ENCODE measurements at regions not wholly inside any gene's neighbourhood (a gene's known extent, or its start where the extent isn't known, plus 50 kb on each side); places are given as distances from the start of the nearest gene placed in this dataset.

DNA sequence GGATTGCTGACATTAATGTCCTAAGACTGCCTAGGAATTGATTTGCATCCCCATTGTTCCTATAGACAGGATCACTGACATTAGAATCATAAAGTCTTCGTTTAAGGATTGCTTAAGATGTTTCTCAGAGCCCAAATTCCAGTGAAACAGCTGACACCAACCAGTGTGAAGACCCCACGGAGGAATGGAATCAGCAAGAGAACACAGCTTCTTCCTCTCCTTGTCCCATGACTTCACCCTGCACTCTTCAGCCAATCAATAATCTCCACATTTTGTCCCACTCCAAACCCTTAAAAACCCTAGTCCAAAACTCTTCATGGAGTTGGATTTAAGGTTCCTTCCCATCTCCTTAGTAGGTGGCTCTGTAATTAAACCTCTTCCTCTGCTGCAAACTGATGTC, 157.0 kb upstream of the NDUFV2 start:
- DNase-seq, result no peak

DNA sequence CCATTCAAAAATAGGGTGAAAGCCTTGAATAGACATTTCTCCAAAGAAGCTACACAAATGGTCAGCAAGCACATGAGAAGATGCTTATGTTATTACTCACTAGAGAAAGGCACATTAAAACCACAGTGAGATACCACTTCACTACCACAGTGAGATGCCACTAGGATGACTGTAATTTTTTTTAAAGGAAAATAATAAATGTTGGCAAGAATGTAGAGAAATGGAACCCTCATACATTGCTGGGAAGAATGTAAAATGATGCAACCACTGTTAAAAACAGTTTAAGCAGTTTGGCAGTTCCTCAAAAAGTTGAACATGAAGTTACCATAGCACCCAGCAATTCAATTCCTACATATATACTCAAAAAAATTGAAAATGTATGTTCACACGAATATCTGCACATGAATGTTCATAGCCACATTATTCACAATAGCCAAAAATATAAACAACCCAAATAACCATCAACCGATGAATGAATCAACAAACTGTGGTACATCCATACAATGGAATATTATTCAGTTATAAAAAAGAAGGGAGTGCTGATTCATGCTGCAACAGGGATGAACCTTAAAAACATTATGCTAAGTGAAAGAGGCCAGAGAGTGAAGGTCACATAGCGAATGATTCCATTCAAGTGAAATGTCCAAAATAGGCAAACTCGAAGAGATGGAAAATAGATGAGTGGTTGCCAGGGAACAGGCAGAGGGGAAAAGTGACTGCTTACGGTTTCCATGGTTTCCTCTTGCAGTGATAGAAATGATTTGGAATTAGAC, 156.2 kb upstream of the NDUFV2 start:
- no peak for DNase-seq

DNA sequence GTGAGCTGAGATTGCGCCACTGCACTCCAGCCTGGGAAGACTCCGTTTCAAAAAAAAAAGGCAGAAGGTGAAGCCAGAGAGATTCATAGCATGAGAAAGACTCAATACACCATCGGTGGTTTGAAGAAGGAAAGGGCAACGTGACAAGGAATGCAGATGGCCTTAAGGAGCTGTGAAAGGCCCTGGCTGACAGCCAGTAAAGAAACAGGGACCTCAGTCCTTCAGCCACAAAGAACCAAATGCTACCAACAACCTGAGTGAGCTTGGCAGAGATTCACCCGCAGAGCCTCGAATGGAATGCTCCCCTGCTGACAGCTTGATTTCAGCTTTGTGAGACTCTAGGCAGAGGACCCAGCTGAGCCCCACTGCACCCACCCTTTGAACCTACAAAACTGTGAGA, 154.9 kb upstream of the NDUFV2 start:
- no peak for DNase-seq

DNA sequence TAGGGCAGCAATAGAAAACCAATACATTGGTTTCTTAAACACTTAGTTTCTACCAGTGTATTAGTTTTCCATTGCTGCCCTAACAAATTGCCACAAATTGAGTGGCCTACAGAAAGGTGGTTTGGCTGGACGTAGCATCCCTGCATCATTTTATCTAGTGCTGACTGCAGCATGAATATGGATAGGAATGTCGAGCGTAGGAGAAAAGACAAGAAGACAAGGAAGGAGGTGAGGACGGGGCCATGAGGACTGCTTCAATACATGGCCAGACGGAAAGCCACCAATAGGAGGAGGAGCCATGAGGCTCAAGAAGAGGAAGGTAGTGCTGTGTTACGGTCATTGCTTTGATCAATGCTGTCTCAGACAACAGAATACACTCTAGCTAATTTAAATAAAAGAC, 154.5 kb upstream of the NDUFV2 start:
- DNase-seq, result no peak

DNA sequence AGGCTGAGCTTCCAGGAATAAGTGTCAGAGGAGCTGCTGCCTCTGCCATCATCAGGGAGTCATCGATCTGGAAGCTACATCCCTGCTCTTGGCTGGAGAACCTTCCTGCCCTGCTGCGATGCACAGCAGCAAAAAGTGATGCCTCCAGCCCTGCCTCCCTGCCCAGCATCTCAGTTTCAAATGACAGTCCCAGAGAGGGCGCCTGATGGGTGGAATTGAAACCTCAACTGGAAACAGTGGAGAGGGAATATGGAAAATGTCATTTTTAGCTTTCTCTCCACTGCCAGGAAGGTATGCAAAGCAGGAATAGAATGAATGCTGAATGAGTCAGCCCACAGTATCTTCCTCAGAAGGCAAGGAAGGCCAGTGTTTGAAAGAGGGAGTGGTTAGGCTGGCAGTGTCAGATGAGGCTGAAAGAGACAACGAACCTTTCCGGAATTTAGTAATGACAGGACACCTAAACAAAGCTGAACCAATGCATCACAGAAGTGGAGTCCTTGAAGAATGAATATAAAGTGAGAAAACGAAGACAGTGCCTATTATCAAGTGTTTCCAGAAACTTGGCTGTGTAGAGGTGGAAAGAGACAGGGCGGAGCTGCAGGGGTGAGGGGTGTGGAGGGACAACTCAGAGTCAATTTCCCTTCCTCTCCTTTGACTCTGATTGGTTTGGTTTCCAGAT, 153.9 kb upstream of the NDUFV2 start:
- DNase-seq, result no peak

DNA sequence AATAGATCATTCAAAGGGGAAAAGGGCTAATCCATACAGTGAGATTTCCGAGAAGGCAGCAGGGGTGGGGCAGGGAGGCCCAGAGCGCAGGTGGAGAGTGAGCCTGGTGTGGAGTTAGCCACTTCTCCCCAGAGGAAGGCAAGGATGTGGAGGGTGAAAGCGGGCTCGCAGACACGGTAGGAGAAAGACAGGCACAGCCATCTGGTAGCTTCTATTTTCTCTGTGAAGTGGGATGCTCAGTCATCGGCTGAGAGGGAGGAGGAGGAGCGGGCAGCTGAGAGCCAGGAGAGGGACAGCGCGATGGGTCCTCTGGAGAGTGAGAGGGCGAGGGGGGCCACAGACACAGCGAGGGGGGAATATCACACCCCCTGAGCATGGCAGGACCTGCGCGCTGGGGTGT, 153.3 kb upstream of the NDUFV2 start:
- no peak for DNase-seq

DNA sequence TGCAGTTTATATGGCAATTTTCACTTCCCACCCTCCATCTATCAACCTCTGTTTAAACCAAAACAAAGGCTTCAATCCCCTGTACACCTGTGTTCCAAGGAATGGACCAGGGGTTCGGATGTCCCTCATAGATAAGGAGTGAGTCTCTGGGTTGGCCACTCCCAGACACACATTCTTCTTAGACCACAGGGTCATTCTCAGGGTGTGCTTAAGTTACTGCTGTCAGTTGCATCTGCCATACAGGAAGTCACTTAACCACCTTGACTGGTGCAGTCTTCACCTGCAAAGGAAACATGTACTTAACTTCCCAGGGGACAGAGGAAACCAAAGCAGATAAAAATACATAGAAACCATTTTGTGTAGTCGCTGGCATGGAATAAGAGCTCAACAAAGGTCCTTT, 151.0 kb upstream of the NDUFV2 start:
- no peak for DNase-seq

DNA sequence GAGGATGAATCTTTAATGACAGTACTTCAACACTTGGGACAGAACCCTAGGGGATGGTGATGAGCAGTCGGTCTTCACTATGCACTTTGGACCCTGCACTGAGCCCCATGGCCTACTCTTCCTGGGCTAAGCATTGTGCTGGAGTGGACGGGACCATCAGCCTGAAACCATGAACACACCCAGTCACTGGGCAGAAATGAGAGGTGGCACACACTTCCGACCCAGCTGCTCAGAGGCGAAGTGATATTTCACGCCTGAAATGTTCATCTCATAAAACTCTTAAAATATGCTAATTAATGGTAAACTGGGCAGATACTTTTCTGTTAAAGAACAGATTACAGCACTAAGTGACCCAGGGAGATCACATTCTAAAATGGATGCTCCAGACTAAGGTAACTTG, 150.3 kb upstream of the NDUFV2 start:
- no peak for DNase-seq

DNA sequence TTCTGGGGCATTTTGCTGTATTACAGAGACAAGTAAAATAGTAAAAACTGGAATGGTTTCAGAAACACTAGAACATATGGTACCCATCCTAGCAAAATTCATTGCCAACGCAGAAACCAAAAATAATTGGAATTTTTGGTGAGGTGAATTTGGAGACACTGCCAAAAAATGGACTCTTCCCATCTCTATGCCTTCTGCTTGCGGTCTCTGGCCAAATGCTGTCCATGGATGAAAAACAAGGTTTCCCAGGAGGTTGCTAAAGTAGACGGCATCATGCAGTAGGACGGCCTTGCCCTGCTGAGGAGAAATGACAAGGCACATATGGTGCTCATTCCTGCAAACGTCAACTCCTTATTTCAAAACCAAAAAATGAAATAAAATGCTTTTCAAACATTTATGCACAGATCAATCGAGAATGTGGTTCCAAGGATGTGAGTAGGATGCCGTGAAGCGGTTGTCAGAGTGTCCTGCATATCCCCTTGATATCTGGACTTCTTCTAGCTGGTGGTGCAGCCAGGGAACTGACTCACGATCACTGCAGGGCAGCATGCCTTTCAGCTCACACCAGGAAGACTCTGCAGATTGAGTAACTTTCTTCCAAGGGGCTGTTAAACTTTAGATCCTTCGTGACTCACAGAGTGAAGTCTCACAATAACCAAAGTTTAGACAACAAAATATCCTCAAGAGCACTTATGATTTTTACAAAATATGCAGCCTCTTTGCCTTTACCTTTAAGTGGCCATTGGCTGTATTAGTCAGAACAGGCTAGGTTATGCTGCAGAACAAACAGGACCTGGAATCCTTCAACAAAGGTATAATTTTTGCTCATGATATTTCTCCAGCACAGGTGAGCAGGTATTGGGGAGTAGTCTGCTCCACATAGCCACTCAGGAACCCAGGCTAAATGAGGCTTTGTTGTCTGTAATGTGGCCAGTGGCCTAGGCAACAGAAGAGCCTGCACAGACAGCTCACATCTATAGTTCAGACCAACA, 149.4 kb upstream of the NDUFV2 start:
- no peak for DNase-seq

DNA sequence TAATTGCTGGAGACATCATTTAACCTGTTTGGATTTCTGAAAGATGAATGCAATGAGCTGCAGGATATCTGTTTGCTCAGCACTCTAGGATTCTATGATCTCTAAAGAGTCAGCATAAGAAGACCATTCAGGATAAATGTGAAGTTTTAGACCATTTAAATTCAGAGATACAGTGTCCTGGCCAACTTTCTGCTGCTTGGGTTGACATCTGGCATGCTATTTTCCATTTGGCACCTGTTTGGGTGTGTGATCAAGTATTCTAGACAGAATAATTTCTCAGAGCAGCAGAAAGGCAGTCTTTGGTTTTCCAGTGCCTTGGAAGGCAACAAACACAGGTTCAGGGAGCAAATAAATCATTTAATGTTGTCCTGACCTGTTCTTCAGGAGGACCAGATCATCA, 144.8 kb upstream of the NDUFV2 start:
- no peak for DNase-seq

DNA sequence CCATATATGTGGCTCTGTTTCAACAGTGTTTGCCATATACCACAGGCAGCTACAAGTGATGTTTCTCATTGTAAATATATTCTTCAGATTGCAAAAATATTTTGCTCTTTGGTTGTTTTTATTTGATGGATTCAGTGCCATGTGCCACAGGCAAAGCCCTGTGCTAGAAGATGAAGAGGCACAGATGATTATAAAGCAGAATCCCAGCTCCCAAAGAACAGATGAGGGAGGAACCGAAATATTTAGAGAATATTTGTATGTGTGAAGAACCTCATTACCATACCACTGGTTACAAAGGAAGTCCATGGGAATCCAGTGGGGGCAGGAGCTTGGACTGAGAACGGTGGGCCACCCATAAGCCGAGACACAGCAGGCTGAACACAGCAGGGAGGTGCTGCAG, 143.8 kb upstream of the NDUFV2 start:
- no peak for DNase-seq

DNA sequence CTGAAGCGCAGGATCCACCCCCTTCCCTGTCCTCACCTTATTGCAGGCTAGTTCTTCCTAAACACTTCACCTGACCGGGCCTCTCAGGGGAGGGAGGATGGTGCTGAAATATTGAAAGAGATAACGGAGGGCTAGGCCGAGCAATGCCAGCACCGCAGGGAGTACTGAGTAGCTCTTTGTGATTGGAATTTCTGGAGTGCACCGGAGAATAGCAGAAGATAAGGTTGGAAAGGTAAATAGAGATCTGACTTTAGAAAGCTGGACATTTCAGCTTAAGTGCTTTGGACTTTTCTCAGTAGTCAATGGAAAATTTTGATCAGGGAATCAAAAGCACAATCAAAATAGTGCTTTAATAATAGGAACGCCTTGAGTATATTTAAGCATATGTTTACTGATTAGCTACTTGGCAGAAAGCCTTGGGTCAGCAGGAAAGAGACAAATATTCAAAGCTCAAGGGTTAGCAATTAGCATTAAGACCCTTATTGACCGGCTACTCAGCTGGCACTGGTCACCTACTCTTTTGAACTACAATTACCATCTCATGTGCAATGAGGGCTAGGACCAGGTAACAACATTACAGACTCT, 142.9 kb upstream of the NDUFV2 start:
- no peak for DNase-seq

DNA sequence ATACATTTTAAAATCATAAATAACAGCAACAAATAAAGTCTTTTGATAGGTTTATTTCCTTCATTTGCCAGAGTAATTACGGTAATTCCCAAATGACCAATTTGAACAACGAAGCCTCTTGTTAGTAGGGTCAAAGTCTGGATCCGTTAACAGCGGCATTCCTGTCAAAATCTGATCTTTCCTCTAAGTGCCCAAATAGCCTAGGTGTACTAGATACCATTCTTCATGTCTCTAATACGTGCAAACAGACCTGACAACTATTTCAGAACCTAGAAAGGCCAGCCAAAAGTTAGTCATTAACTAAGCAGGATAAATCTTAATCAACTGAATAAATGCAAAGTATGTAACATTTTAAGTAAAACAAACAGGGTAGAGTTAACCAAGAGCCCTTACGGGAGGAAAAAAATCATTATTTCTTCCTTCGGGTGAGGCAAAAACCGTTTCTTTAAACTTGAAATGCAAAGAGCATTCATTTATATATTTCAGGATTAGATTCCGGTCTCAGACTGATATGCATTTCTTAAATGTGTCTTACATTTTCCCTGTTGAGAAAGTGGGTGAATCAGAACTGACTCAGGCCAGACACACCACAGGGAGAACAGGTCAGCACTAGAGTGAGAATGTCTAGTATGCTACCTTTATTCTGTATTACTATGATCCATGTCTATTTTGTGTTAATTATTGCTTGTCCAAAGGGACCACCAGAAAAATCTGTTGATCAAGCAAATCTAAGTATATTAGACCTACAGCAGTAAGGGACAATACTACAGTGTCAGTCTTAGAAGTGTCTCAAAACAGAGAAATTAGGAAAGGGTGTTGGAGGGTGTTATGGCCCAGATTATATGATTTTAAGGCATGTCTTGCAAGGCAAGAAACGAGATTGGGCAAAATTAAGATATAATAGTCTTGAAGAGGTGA, 141.5 kb upstream of the NDUFV2 start:
- DNase-seq, result no peak

DNA sequence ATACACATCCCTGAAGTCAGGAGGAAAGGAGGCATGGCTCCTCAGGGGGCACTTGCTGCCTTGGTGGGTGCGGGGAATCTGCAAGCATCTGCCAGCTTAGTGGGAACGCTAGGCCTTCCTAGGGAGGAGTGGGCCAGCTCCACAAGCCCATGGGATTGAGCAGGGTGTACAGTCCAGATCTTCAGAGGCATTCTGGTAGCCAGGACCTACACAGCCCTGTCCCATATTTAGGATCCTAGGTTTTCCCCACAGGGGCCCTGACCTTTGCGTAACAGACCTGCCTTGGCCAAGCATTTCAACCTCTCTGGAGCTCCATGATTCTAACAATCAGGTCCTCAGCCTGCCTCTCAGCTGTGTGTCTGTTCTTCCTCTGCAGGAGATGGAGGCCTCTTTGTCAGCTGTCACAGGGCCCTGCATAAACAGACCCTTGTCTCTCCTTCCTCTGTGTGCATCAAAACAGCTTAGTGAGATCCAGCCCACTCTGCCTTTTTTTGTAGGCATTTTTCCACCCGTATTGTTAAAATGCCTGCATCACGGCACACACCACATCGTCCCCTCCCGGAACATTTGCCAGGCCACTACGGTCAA, 140.2 kb upstream of the NDUFV2 start:
- DNase-seq, result no peak

DNA sequence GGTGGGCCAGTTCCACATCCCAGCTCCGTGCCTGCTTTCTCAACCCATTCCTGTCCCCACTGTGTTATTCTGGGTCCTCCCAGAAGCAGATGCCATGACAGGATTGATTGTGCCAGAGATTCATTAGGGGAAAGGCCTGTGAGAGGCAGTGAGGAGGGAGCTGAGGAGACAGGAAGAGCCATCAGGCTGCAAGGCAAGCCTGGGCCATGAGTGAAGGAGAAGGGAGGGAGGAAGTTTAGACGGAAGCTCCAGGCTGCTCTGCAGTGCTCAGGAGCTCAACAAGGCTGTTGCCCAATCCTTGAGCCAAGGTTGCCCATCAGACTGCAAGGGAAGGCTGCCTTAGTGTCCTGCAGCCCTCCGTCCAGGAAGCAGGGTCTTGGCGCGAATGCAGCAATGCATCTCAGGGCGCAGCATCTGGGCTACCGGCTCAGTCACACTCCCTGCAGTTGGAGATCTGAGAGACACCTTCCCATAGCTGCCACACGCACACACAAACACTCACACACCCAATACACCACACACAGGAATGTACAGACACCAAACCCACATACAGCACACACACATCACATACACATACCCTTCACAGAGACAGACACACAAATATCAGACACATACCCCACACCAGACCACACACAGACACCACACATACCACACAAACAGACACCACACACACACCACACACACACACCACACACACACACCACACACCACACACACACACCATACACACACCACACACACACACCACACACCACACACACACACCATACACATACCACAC, 139.5 kb upstream of the NDUFV2 start:
- no peak for DNase-seq

DNA sequence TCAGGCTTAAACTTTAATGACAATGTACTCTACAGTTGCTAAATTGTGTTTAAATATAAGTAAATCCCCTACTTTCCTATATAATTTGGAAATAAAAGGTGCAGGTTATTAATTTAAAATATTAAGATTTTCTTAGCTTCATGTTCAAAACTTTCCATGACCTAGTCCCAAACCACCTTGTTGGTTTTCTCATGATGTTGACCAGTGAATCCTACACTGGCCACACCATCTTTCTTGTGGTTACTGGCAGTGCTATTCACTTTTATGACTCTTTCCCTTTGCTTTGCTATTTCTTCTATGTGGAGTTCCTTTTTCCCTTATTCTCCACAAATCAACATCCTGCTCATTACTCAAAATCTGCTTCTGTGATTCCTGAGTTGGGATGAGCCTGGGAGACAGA, 138.6 kb upstream of the NDUFV2 start:
- DNase-seq, result no peak

DNA sequence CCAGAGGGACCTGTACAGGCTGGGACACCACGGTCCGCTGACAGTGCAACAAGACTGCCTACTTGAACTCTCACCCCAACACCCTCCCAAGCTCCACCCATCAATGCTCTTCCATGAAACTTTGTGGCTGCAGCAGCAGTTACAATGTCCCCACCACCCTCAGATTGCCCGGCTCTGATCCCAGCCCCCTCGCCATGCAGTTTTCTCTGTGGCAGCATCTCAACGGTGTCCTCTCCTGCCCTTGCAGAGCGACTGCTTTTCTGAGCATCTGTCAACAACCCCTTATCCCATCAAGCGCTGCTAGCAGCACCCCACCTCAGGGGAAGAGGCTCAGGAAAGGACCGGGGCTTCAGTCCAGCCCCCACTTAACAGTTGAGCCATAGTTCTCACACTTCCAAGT, 137.1 kb upstream of the NDUFV2 start:
- DNase-seq, result no peak

DNA sequence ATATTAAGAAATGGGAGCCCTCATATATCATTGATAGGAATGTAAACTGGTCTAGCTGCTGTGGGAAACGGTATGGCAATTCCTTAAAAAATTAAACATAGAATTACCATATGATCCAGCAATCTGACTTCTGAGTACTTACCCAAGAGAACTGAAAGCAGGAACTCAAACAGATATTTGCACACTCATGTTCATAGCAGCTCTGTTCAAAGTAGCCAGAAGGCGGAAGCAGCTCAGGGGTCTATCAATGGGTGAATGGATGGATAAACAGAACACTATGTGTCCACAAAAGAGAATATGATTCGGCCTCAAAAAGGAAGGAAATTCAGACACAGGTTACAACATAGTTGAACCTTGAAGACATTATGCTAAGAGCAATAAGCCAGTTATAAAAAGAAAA, 135.7 kb upstream of the NDUFV2 start:
- no peak for DNase-seq

DNA sequence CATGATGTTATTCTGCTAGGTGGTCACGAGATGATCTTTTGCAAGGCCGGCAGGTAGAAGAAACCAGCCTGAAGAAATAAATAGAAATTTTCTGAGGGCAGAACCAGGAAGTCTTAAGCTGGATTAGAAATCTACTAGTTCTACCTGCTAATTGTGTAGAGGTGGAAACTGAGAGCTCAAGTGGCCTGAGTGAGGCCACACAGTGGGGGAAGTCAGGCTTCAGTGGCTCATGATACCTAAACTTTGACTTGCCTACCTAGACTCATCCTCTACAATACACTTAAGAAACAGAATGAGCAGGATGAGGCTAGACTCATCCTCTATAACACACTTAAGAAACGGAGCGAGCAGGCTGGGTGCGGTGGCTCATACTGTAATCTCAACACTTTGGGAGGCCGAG, 134.9 kb upstream of the NDUFV2 start:
- DNase-seq, result no peak

DNA sequence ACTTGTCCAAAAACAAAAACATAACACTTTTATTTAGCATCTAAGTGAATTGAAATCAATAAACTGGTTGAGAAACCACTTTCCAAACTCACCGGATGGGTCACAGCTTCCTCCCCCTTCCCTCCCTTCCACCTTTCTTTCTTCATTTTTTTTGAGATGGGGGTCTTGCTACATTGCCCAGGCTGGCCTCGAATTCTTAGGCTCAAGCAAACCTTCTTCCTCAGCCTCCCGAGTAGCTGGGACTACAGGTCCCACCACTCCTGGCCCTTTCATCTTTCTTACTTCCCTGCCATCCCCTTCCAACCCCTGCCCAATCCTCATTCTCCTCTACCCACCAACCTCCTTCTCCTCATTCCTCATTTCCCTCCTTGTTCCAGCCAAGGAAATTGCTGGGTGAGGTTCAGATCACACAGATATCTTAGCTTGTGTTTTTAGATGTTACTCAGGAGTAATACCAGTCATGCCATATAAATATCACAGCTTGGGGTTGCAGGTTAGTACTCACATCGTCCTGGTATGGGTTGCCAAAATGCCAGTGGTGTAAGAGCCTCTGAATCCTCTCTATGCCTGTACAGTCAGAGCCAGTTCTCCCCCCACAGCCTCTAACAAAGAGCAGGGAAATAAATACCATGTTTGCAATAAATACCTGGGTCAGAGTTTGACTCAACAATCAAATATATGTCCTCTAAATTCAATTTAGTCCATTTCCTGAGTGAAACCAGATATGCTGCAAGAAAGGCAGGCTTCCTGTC, 132.7 kb upstream of the NDUFV2 start:
- DNase-seq, result no peak

Data from NCI-H1048 (cell line).